ENCODE measurements at regions not wholly inside any gene's neighbourhood (a gene's known extent, or its start where the extent isn't known, plus 50 kb on each side); places are given as distances from the start of the nearest gene placed in this dataset.

DNA sequence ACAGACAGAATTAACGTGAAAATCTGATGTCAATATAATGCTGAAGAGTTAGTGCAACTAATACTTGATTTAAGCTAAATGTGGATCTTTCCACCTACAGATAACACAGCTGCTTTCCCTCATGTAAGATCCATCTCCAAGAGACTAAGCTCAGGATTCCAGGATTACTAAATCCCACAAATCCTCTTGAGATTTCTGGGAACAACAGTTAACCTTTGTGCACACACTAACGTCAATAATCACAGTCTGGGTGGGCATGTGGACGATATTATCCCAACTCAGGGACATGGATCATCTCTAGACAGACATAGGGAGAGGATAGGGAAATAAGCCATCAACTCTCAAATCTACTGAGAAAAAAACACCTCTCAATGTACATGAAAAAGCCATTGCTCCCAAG, 432.6 kb downstream of the SATB2 start:
- no peak overlapping the region for H3K4me2 ChIP-seq (ENCODE audit: low read length)
- BruUV-seq (replicated peaks): no TSS peak
- H3K4me1 ChIP-seq (ENCODE audit: insufficient read depth, low read length): no peaks in the 10 kb centered on the region
- no peak overlapping the region for H3K27ac ChIP-seq (ENCODE audit: low read length)
- no peak for ATAC-seq
- H3K9me3 ChIP-seq (ENCODE audit: low read length): no peaks in the 10 kb centered on the region
- ChIA-PET CTCF (interaction anchor here (0.7 kb wide), 1 partner anchor 98 kb away, joined by 3 read pairs; no protein-coding TSS in a partner anchor), POLR2A (ENCODE audit: unreplicated experiment) (no interaction called here)
- H4K20me1 ChIP-seq (ENCODE audit: low read length): no peaks in the 10 kb centered on the region
- H3K79me2 ChIP-seq (ENCODE audit: low read length): no peaks in the 10 kb centered on the region
- no peaks in the 10 kb centered on the region for H3K27me3 ChIP-seq (ENCODE audit: low read length)
- DNase-seq: no peak
- no peak overlapping the region for H2AFZ ChIP-seq (ENCODE audit: low read length)
- H3K9me2 ChIP-seq (replicated peaks; ENCODE audit: low read length): no peaks in the 10 kb centered on the region
- H3K9ac ChIP-seq (ENCODE audit: low read length): no peak overlapping the region
- no peaks in the 10 kb centered on the region for H3F3A ChIP-seq (ENCODE audit: low read length, unreplicated experiment)
- no peak overlapping the region for H3K4me3 ChIP-seq (ENCODE audit: low read length)
- no peak for TF ChIP-seq EZH2phosphoT487 (IDR thresholded peaks at IDR 0.05; ENCODE audit: borderline replicate concordance, low read length)
- TF ChIP-seq EZH2 (IDR thresholded peaks at IDR 0.05; ENCODE audit: low read length, unreplicated experiment): no peak
- TF ChIP-seq, protein P1, sequence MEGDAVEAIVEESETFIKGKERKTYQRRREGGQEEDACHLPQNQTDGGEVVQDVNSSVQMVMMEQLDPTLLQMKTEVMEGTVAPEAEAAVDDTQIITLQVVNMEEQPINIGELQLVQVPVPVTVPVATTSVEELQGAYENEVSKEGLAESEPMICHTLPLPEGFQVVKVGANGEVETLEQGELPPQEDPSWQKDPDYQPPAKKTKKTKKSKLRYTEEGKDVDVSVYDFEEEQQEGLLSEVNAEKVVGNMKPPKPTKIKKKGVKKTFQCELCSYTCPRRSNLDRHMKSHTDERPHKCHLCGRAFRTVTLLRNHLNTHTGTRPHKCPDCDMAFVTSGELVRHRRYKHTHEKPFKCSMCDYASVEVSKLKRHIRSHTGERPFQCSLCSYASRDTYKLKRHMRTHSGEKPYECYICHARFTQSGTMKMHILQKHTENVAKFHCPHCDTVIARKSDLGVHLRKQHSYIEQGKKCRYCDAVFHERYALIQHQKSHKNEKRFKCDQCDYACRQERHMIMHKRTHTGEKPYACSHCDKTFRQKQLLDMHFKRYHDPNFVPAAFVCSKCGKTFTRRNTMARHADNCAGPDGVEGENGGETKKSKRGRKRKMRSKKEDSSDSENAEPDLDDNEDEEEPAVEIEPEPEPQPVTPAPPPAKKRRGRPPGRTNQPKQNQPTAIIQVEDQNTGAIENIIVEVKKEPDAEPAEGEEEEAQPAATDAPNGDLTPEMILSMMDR (conservative IDR thresholded peaks at IDR 0.05; ENCODE audit: low read depth, low read length): no peak
- no peaks in the 10 kb centered on the region for H3K36me3 ChIP-seq (ENCODE audit: low read depth, low read length)
- intact Hi-C loops (cut with micrococcal nuclease): no loop called here

DNA sequence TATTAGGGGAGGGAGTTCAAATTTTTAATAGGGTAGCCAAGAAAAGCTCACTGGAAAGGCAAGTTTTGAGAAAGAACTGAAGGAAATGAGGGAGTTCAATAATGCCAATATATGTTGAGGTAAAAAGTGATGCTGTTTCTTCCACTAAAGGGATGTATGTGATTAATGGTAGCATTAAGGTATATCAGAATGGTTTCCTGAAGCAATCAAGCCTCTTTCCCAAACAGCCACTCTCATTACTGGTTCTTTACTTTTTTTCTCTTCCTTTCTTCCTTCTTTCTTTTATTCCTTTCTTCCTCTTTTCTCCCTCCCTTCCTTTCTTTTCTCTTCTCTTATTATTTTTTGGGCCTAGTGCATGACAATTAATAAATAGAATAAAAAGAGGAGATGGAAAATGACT, 433.5 kb downstream of the SATB2 start:
- no peak overlapping the region for H2AFZ ChIP-seq (ENCODE audit: low read length)
- H3K36me3 ChIP-seq (ENCODE audit: low read depth, low read length): no peaks in the 10 kb centered on the region
- CTCF ChIA-PET: no interaction called here
- H3K79me2 ChIP-seq (ENCODE audit: low read length): no peaks in the 10 kb centered on the region
- ATAC-seq: no peak
- BruUV-seq (replicated peaks): no TSS peak
- H4K20me1 ChIP-seq (ENCODE audit: low read length): no peaks in the 10 kb centered on the region
- H3K4me3 ChIP-seq (ENCODE audit: low read length): no peak overlapping the region
- H3F3A ChIP-seq (ENCODE audit: low read length, unreplicated experiment): no peaks in the 10 kb centered on the region
- POLR2A ChIA-PET (ENCODE audit: unreplicated experiment): no interaction called here
- no peak for TF ChIP-seq EZH2phosphoT487 (IDR thresholded peaks at IDR 0.05; ENCODE audit: borderline replicate concordance, low read length)
- TF ChIP-seq, protein P1 (conservative IDR thresholded peaks at IDR 0.05; ENCODE audit: low read depth, low read length): no peak
- no peak for TF ChIP-seq EZH2 (IDR thresholded peaks at IDR 0.05; ENCODE audit: low read length, unreplicated experiment)
- no peak overlapping the region for H3K4me2 ChIP-seq (ENCODE audit: low read length)
- DNase-seq: no peak
- no peak overlapping the region for H3K9ac ChIP-seq (ENCODE audit: low read length)
- H3K9me3 ChIP-seq (ENCODE audit: low read length): no peaks in the 10 kb centered on the region
- intact Hi-C loops (cut with micrococcal nuclease): no loop called here
- H3K4me1 ChIP-seq (ENCODE audit: insufficient read depth, low read length): no peaks in the 10 kb centered on the region
- H3K27me3 ChIP-seq (ENCODE audit: low read length): no peaks in the 10 kb centered on the region
- H3K9me2 ChIP-seq (replicated peaks; ENCODE audit: low read length): no peaks in the 10 kb centered on the region
- no peak overlapping the region for H3K27ac ChIP-seq (ENCODE audit: low read length)

- H3K4me2 ChIP-seq (ENCODE audit: low read length): no peak overlapping the region
- no TSS peak for BruUV-seq (replicated peaks)
- TF ChIP-seq, protein P1 (conservative IDR thresholded peaks at IDR 0.05; ENCODE audit: low read depth, low read length): peak; percentile 58
- no peak for TF ChIP-seq EZH2phosphoT487 (IDR thresholded peaks at IDR 0.05; ENCODE audit: borderline replicate concordance, low read length)
- no peak for TF ChIP-seq EZH2 (IDR thresholded peaks at IDR 0.05; ENCODE audit: low read length, unreplicated experiment)
- ChIA-PET CTCF (interaction anchor here (0.6 kb wide), 1 partner anchor 469 kb away, joined by 4 read pairs; no protein-coding TSS in a partner anchor), POLR2A (ENCODE audit: unreplicated experiment) (no interaction called here)
- no peaks in the 10 kb centered on the region for H3K27me3 ChIP-seq (ENCODE audit: low read length)
- H2AFZ ChIP-seq (ENCODE audit: low read length): no peak overlapping the region
- no peaks in the 10 kb centered on the region for H4K20me1 ChIP-seq (ENCODE audit: low read length)
- H3K9me2 ChIP-seq (replicated peaks; ENCODE audit: low read length): no peaks in the 10 kb centered on the region
- intact Hi-C loops (cut with micrococcal nuclease): loop anchor here (1.0 kb wide), 1 partner anchor 466 kb away; no protein-coding TSS in a partner anchor
- no peak overlapping the region for H3K27ac ChIP-seq (ENCODE audit: low read length)
- H3K4me3 ChIP-seq (ENCODE audit: low read length): no peak overlapping the region
- H3K4me1 ChIP-seq (ENCODE audit: insufficient read depth, low read length): no peaks in the 10 kb centered on the region
- H3K9ac ChIP-seq (ENCODE audit: low read length): no peak overlapping the region
- H3F3A ChIP-seq (ENCODE audit: low read length, unreplicated experiment): no peaks in the 10 kb centered on the region
- no peaks in the 10 kb centered on the region for H3K36me3 ChIP-seq (ENCODE audit: low read depth, low read length)
- H3K79me2 ChIP-seq (ENCODE audit: low read length): no peaks in the 10 kb centered on the region
- no peaks in the 10 kb centered on the region for H3K9me3 ChIP-seq (ENCODE audit: low read length)
- DNase-seq: peak; percentile 52
- peak; percentile 72 for ATAC-seq
Measured at GRCh38 chr2:199019898-199020507, 437.7 kb downstream of the SATB2 start.

Data from PC-3 (cell line).